GM21723 (cell line): ENCODE measurements at regions not wholly inside any gene's neighbourhood (a gene's known extent, or its start where the extent isn't known, plus 50 kb on each side); places are given as distances from the start of the nearest gene placed in this dataset.

Experiments used
- ATAC-seq: cut with Tn5 transposase; IDR thresholded peaks from one replicate; pipeline ENCODE4 v1.9.1; 2021; ENCODE audit warnings: mild to moderate bottlenecking, moderate library complexity; ENCODE audit not compliant: unreplicated experiment

GRCh38 chr5:57551251-57551650 is 68.6 kb upstream of the ACTBL2 start:
- no peak for ATAC-seq

GRCh38 chr5:57550132-57550531 is 67.5 kb upstream of the ACTBL2 start:
- no peak for ATAC-seq

- ATAC-seq = no peak
Observed at GRCh38 chr5:57549566-57549965, 67.0 kb upstream of the ACTBL2 start.

DNA sequence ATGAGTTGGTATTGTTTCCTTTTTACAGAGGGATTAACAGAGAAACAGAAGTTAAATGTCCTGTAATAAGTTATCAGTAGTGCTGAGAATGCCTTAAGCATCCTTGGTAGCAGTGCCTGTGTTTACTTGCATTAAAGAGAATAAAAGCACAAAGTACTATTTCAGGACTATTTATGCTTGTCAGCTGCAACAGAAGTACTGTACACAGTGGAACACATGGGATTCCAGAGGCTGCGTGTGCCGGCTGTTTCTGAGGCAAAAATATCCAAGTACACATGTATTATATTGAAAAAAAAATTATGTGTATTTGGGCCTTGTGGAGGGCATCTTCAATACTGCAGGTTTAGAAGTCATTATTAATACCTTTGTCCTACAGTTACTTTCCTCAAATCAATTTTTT is 58.2 kb upstream of the ACTBL2 start:
- no peak for ATAC-seq

GRCh38 chr5:57539281-57539701 is 56.7 kb upstream of the ACTBL2 start:
- ATAC-seq = no peak

- ATAC-seq = no peak
Observed at GRCh38 chr5:57538341-57538955, 55.8 kb upstream of the ACTBL2 start.

- ATAC-seq = no peak
Observed at GRCh38 chr5:57537811-57538210, 55.2 kb upstream of the ACTBL2 start.

GRCh38 chr5:57532513-57533497 is 50.2 kb upstream of the ACTBL2 start:
- ATAC-seq = no peak
